GM18909 (cell line): ENCODE measurements at regions not wholly inside any gene's neighbourhood (a gene's known extent, or its start where the extent isn't known, plus 50 kb on each side); places are given as distances from the start of the nearest gene placed in this dataset.

Experiments used
- ATAC-seq: cut with Tn5 transposase; IDR thresholded peaks from one replicate; pipeline ENCODE4 v1.9.1; 2021; ENCODE audit warnings: mild to moderate bottlenecking; ENCODE audit not compliant: unreplicated experiment, poor library complexity

DNA sequence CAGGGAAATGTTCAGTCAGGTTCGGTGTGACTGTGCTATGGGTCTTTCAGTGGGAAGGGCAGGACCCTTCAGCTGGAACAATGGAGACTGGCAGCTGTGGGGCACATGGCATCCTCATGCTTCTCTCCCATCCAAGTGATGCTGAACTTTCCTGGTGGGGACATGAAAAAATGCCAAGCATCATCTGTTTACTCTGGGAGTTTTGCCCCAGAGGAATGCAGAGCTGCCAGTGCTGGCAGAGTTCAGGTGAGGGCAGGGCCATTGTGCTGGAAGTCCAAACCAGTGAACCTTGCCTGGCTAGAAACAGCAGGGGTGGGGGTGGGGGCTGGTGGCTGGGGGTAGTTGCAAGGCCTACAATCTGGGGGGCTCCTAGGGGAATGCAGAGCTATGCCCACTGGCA is 1320.6 kb downstream of the PCDH9 start:
- ATAC-seq, result no peak

DNA sequence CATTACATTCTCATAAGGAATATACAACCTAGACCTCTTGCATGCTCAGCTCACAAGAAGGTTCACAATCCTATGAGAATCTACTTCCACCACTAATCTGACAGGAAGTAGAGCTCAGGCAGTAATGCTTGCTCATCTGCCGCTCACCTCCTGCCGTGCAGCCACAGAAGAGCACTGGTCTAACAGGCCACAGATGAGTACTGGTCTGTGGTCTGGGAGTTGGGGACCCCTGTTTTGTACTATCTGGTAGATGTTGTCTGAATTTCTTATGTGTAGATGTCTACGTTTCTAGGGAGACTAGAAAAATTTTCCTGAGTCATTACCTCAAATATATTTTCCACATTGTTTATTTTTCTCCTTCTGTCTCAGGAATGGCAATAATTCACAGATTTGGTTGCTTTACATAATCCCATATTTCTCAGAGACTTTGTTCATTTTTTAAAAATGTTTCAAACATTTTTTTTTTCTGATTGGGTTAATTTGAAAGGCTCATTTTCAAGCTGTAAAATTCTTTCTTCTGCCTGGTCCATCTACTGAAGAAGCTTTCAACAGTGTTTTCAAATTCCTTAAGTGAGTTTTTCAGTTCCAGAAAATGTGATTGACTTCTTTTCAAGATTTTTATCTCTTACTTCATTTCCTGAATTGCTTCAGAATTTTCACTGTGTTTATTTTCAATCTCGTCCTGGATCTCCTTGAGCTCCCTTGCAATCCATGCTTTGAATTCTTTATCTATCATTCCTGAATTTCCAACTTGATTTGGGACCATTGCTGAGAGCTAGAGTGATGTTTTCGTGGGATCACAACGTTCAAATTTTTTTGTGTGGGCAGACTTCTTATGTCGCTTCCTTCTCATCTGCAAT is 1322.2 kb downstream of the PCDH9 start:
- no peak for ATAC-seq

DNA sequence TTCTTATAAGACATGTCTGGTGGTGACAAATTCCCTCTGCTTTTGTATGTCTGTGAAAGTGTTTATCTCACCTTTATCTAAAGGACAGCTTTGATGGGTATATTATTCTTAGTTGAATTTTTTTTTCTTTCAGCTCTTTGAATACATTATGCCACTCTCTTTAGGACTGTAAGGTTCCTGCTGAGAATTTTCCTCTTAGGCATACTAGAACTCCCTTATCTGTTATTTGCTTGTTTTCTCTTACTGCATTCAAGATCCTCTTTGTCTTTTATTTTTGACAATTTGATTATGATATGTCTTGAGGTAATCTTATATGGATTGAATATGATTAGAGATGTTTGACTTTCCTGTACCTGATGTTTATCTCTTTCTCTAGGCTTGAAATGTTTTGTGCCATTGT is 1328.4 kb downstream of the PCDH9 start:
- no peak for ATAC-seq

DNA sequence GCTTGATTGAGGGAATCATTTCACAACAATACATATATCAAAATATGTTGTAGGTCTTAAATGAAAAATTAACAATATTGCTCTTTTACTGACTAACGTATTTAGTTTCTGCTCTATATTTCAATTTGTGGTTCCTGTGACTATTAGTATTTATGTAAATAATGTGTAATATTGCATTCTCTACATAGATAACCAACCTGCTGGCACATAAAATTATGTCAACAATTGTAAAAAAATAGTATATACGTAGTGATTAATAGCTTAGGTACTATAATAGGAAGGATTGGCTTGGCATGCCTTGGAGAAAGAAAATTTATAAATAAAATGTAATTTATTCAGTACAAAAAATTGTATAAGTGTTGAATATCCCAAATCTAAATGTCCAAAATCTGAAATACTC is 1336.1 kb downstream of the PCDH9 start:
- ATAC-seq, result no peak

DNA sequence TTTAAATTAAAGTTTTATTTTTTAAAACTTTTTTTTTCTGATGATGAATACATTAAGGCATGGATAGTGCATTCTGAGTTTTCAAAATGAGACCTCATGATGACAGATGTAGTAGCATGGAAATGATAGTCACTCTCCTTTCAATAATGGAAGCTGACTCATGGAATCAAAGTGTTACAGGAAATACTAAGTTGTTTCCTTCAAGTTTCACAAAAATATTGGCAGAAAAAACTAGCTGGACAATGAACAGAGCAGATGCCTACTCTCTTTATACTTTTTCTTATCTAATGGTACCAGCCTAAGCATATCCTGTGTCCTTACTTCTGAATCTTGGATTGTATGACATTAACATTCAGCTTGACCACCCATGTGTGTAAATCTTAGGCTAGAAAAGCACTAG is 1337.3 kb downstream of the PCDH9 start:
- ATAC-seq, result no peak

- ATAC-seq, result no peak
Observed at GRCh38 chr13:65889368-65889767, 1340.8 kb downstream of the PCDH9 start.

GRCh38 chr13:65882810-65883209 is 1347.3 kb downstream of the PCDH9 start:
- no peak for ATAC-seq

GRCh38 chr13:65881561-65882155 is 1348.5 kb downstream of the PCDH9 start:
- ATAC-seq, result no peak

DNA sequence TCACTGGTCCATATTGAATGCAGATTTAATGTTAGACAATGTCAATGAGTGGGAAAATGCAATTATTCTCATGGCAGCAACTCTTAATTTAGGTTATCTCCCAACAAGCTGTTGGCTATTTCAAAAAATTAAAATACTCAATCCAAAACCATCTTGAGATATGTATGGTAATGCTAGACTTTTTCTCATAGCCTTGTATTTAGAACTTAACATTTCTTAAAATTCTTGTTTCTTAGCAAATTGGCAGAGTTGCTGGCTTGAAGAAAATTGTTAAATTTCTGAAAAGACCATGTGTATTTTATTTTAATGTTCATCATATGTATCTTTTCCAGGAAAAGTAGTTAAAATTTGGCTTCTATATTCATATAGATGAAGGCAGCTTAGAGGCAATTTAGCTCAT is 1355.1 kb downstream of the PCDH9 start:
- ATAC-seq, result no peak

- no peak for ATAC-seq
Observed at GRCh38 chr13:65872448-65872847, 1357.7 kb downstream of the PCDH9 start.

DNA sequence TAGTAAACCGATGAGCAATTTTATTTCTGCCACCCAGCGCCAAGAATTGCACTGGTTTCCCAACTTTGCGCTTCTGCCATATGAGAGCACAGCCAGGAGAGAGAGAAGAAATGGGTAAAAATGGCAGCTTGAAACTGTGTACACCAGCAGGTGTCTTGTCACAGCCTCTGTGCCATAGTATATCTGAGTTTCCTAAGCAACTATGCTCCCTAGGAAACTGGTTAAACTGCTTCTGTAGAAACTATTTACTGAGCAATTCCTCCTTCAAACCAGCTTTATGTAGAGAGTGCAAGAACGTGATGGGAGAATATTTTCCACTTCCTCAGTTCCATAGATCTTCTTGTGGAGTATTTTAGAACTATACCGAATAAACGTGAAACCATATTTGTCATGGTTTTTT is 1361.3 kb downstream of the PCDH9 start:
- no peak for ATAC-seq

GRCh38 chr13:65868099-65868498 is 1362.0 kb downstream of the PCDH9 start:
- ATAC-seq, result no peak

DNA sequence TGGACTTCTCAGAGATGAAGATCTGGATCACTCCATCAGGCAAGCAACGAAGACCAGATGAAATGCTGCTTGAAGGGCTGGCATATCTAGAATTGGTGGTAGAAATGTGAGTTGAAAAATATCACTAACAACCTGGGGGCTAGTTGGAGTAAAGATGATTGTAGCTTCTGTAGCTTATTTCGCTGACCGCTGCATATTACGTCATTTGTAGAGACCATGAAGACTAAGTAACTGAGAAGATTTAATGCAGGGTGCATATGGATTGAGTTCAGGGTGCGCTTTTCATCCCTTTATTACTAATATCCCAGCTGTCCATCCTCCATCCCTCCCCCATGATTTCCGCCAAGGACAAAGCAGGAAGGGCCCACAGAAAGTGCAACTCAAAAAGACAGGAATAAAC is 1364.0 kb downstream of the PCDH9 start:
- no peak for ATAC-seq

GRCh38 chr13:65865206-65865605 is 1364.9 kb downstream of the PCDH9 start:
- ATAC-seq, result no peak

- ATAC-seq, result no peak
Observed at GRCh38 chr13:65864039-65864438, 1366.1 kb downstream of the PCDH9 start.

DNA sequence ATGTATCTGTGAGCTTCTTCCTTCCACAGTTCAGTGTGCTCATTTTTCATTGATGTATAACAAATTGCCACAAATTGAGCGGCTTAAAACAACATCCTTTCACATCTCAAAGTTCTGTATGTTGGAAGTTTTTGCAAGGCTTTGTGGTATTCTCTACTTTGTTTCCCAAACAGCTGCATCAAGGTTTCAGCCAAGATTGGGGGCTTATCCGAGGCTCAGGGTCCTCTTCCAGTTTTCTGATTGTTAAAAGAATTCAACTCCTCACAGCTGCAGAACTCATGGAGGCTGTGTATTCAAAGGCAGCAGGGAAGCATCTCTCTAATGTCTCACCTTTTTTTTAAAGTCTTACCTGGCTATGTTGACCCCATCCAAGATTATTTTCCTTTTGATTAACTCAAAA is 1369.8 kb downstream of the PCDH9 start:
- ATAC-seq, result no peak

- no peak for ATAC-seq
Observed at GRCh38 chr13:65857942-65858565, 1372.1 kb downstream of the PCDH9 start.

- no peak for ATAC-seq
Observed at GRCh38 chr13:65856431-65856830, 1373.7 kb downstream of the PCDH9 start.

GRCh38 chr13:65855242-65855805 is 1374.8 kb downstream of the PCDH9 start:
- no peak for ATAC-seq

DNA sequence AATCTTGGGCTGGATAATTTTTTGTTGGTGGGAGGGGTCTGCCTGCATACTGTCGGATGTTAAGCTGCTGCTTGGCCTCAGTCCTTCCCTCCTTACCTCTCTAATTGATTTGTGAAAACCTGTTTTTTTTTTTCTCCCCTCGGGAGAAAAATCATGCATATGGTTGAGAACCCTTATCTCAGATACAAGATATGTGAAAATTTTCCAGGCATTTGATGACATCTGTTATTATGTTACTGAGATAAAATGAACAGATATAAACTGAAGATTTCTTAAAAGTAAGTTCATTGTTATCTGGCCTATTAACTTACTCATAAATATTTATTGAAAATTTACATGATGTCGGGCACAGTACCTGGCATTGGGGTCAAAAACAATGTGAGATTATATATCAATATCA is 1375.7 kb downstream of the PCDH9 start:
- no peak for ATAC-seq

GRCh38 chr13:65844266-65844841 is 1385.8 kb downstream of the PCDH9 start:
- ATAC-seq, result no peak
